ENCODE measurements at regions not wholly inside any gene's neighbourhood (a gene's known extent, or its start where the extent isn't known, plus 50 kb on each side); places are given as distances from the start of the nearest gene placed in this dataset.

- H3K4me3 ChIP-seq, result no peak overlapping the region
- H3K36me3 ChIP-seq, result no peaks in the 10 kb centered on the region
- H3K9me3 ChIP-seq, result no peaks in the 10 kb centered on the region
- H3K27ac ChIP-seq, result no peak overlapping the region
- intact Hi-C loops (cut with DNase I; ENCODE audit: low total_unique reads), result no loop called here
- no peak for DNase-seq
- no peaks in the 10 kb centered on the region for H3K4me1 ChIP-seq
- TF ChIP-seq POLR2A (IDR thresholded peaks at IDR 0.05) (no peak), CTCF (IDR thresholded peaks at IDR 0.05) (no peak)
- H3K27me3 ChIP-seq, result no peaks in the 10 kb centered on the region
Observed at GRCh38 chr15:53384417-53384816, 375.0 kb downstream of the WDR72 start.

- Histone ChIP-seq H3K4me1 (no peaks in the 10 kb centered on the region), H3K27me3 (no peaks in the 10 kb centered on the region), H3K36me3 (no peaks in the 10 kb centered on the region), H3K4me3 (no peak overlapping the region), H3K9me3 (no peaks in the 10 kb centered on the region), H3K27ac (no peak overlapping the region)
- DNase-seq, result no peak
- intact Hi-C loops (cut with DNase I; ENCODE audit: low total_unique reads), result no loop called here
- no peak for TF ChIP-seq POLR2A (IDR thresholded peaks at IDR 0.05)
- TF ChIP-seq CTCF (IDR thresholded peaks at IDR 0.05), result no peak
Observed at GRCh38 chr15:53378096-53378800, 381.2 kb downstream of the WDR72 start.

GRCh38 chr15:53367740-53368139, 391.7 kb downstream of the WDR72 start:
- no peak for DNase-seq
- Histone ChIP-seq H3K36me3 (no peaks in the 10 kb centered on the region), H3K27ac (no peak overlapping the region), H3K27me3 (no peaks in the 10 kb centered on the region), H3K4me3 (no peak overlapping the region), H3K9me3 (no peaks in the 10 kb centered on the region), H3K4me1 (no peaks in the 10 kb centered on the region)
- TF ChIP-seq POLR2A (IDR thresholded peaks at IDR 0.05), result no peak
- TF ChIP-seq CTCF (IDR thresholded peaks at IDR 0.05), result no peak
- intact Hi-C loops (cut with DNase I; ENCODE audit: low total_unique reads), result no loop called here

GRCh38 chr15:53360881-53361280, 398.6 kb downstream of the WDR72 start:
- TF ChIP-seq POLR2A (IDR thresholded peaks at IDR 0.05), result no peak
- TF ChIP-seq CTCF (IDR thresholded peaks at IDR 0.05), result no peak
- Histone ChIP-seq H3K4me1 (no peaks in the 10 kb centered on the region), H3K27ac (no peak overlapping the region), H3K36me3 (no peaks in the 10 kb centered on the region), H3K9me3 (no peaks in the 10 kb centered on the region), H3K27me3 (no peaks in the 10 kb centered on the region), H3K4me3 (no peak overlapping the region)
- intact Hi-C loops (cut with DNase I; ENCODE audit: low total_unique reads), result no loop called here
- no peak for DNase-seq

GRCh38 chr15:53359038-53359437, 400.4 kb downstream of the WDR72 start:
- Histone ChIP-seq H3K9me3 (no peaks in the 10 kb centered on the region), H3K4me3 (no peak overlapping the region), H3K27me3 (no peaks in the 10 kb centered on the region), H3K4me1 (no peaks in the 10 kb centered on the region), H3K36me3 (no peaks in the 10 kb centered on the region), H3K27ac (no peak overlapping the region)
- DNase-seq, result no peak
- intact Hi-C loops (cut with DNase I; ENCODE audit: low total_unique reads), result no loop called here
- TF ChIP-seq CTCF (IDR thresholded peaks at IDR 0.05), result no peak
- no peak for TF ChIP-seq POLR2A (IDR thresholded peaks at IDR 0.05)

Measured in uterus (tissue), 3 donors.